Vagina (tissue), 2 donors: ENCODE measurements at regions not wholly inside any gene's neighbourhood (a gene's known extent, or its start where the extent isn't known, plus 50 kb on each side); places are given as distances from the start of the nearest gene placed in this dataset.

ENCODE experiments used
- POLR2A ChIP-seq, 2 donors: fragments of 450-650 bp; IDR thresholded peaks; one replicate each; pipeline ENCODE4 v1.6.1; 2017; ENCODE audit warnings: antibody characterized with exemption in 2 of 2, mild to moderate bottlenecking in 2 of 2, moderate library complexity in 2 of 2
- POLR2AphosphoS5 ChIP-seq, 2 donors: sonication (generic); formaldehyde crosslinking; IDR thresholded peaks; one replicate each; pipeline ENCODE4 v1.9.0; 2017; ENCODE audit warnings: antibody characterized with exemption in 2 of 2, mild to moderate bottlenecking in 2 of 2, low read depth in 1 of 2; ENCODE audit not compliant: insufficient read depth in 1 of 2
- TF ChIP-seq, protein P1 (sequence below), 3 experiments: fragments of 450-650 bp in 2 of 3; fragments of 200-600 bp in 1 of 3; sonication (generic) in 1 of 3; IDR thresholded peaks; one replicate each; pipeline ENCODE4 v1.5.1; 2017 to 2019; ENCODE audit warnings: antibody characterized with exemption in 3 of 3, mild to moderate bottlenecking in 2 of 3, moderate library complexity in 2 of 3

DNA sequence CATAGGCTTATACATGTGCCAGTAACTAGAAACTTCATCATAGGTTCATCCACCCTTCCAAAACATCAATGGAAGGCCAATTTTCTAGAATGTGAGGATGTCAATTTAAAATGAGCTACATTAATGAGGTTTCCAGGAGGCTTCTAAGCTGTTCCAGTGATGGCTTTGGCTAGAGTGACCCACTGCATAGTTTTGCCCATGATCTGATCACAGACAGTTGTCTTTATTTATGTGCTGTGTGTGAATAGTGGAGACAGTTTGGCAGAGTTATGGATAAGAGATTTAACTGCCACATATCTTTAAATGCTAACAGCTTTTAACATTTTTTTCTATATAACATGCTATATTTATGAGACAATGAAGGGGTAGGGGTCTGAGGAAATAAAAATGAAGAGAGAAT, 139.0 kb upstream of the ZNF462 start:
- TF ChIP-seq, protein P1, sequence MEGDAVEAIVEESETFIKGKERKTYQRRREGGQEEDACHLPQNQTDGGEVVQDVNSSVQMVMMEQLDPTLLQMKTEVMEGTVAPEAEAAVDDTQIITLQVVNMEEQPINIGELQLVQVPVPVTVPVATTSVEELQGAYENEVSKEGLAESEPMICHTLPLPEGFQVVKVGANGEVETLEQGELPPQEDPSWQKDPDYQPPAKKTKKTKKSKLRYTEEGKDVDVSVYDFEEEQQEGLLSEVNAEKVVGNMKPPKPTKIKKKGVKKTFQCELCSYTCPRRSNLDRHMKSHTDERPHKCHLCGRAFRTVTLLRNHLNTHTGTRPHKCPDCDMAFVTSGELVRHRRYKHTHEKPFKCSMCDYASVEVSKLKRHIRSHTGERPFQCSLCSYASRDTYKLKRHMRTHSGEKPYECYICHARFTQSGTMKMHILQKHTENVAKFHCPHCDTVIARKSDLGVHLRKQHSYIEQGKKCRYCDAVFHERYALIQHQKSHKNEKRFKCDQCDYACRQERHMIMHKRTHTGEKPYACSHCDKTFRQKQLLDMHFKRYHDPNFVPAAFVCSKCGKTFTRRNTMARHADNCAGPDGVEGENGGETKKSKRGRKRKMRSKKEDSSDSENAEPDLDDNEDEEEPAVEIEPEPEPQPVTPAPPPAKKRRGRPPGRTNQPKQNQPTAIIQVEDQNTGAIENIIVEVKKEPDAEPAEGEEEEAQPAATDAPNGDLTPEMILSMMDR (IDR thresholded peaks at IDR 0.05) = no peak
- TF ChIP-seq POLR2AphosphoS5 (IDR thresholded peaks at IDR 0.05; ENCODE audit: insufficient read depth in 1 of 2, low read depth in 1 of 2) (no peak), POLR2A (IDR thresholded peaks at IDR 0.05) (no peak)
